HT-29 (cell line): ENCODE measurements at regions not wholly inside any gene's neighbourhood (a gene's known extent, or its start where the extent isn't known, plus 50 kb on each side); places are given as distances from the start of the nearest gene placed in this dataset.
"Not testable (repeated sequence)": the region's sequence is repeated elsewhere in the genome, so short reads cannot be mapped to it uniquely, and the experiment has no call there.

ENCODE experiments used
- DNase-seq: peaks from one replicate; pipeline ENCODE4 v3.0.0-alpha.2; 2015; ENCODE audit warnings: low spot score

GRCh38 chr4:186845137-186845842 lies 121.6 kb upstream of the FAT1 start:
- DNase-seq, result peak; percentile 77

DNA sequence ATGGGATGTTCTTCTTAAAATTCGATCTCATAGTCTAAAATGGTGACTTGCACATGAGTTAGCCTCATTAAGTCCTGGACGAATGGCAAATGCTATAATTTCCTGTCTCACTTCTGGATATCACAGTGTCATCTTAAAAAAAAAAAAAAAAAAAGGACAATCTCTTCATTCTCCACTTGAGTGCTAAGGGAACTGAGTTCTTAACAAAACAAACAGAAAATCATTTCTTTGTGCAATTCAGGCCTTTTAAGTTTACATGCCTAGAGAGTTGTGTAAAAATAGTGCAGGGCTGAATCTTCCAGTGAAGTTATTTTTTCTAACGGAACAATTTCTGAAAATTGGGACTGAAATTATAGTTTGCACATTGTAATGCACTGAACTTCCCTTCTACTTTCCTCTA lies 122.8 kb upstream of the FAT1 start:
- no peak for DNase-seq

DNA sequence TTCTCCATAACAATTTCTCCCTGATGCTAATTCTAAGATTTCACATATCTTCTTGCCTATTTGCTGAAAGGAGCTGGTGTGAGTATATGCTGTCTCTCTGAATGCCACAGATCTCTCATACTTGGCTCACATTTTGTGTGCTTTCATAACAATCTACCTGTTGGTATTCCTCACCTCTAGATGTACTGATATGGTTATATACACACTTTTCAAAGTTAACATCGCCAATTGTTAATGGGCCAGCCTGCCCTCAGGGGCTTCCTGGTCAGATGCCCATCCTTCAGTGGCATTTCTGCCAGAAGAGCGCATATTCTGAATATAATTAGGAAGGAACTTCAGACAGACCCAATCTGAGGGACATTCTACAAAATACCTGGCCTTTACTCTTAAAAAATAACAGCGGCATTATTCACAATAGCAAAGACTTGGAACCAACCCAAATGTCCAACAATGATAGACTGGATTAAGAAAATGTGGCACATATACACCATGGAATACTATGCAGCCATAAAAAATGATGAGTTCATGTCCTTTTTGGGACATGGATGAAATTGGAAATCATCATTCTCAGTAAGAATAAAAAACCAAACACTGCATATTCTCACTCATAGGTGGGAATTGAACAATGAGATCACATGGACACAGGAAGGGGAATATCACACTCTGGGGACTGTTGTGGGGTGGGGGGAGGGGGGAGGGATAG lies 123.9 kb upstream of the FAT1 start:
- not testable (repeated sequence) for DNase-seq

DNA sequence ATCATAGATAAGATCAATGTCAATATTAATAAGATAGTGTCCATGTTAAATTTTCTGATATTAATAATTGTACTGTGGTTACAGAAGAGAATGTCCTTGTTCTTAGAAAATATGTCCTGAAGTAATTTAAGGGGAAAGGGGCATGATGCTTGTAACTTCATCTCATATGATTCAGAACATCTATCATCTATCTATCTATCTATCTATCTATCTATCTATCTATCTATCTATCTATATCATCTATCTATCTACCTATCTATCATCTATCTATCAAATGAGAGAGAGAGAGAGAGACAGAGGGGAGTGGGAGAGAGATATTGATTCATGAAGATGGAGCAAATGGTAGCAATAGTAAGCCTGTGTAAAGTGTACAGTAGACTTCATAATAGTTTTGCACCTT lies 124.8 kb upstream of the FAT1 start:
- no peak for DNase-seq

DNA sequence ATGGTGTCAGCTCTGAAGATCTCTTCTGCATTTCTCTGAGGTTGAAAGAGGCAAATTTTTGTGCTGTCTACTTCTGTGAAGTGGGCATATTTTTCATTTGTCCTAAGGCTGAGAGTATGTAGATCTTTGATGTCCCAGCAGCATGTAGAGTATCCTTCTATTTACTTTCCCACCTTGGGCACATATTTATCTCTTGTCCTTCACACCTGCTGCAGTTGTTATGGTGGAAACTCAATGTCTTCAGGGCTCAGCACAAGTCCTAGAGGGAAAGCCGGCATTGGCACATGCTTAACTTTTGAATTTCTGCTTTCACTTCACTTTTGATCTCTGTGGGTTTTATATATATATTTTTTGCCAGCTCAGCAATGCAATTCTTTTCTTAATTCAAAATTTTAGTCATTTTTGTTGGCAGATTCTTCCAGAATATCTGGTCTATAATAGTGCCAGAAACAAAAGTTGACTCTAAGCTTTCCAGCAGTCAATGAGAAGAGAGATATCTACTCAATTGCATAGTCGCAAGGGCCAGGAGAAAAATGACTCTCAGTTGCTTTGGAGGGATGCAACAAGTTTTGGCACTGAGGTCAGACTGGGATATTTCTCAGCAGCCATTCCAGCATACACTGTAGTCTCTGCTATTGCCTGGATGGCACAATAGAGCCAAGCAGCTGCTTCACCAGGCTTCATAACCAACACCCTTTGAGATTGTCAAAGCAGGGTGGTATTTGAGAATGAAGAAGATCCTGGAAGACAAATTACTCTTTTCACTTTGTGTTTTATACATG lies 127.8 kb upstream of the FAT1 start:
- no peak for DNase-seq

DNA sequence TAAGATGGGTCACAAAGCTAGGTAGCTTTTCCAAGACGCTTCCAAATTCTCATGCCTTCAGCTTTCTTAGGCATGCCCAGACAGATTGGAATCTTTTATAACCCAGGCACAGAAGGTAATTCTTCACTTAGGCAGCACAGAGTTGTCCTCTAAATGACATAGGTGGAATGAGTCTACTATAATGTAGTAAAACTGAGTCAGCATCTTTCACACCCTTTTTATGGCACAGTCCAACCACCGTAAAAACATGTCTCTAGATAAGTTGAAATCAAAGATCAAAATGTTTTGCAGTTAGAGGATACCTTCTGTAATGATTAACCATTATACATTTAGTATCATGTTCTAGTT lies 128.4 kb upstream of the FAT1 start:
- DNase-seq, result no peak

DNA sequence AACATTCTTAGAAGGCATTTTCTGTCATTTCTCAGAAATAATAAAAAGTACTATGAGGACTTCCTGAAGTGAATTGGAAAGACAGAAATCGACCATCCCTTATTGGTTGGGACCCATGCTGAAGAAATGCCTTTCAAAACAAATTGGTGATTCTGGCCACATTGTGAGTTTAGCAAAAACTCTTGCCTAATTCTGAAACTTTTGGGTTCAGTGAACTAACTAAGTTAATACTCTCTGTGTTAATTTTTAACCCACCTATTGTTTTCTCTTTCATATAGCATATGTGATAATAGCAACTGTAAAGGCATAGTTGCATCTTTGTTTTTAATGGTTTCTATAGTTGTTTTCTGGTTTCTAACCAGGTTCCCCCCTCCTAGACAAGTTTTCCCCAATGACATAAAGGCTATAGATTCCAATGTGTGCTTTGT lies 129.3 kb upstream of the FAT1 start:
- DNase-seq, result no peak

- no peak for DNase-seq
Measured at GRCh38 chr4:186854256-186854655, 130.6 kb upstream of the FAT1 start.

- DNase-seq, result no peak
Measured at GRCh38 chr4:186855111-186855510, 131.5 kb upstream of the FAT1 start.

DNA sequence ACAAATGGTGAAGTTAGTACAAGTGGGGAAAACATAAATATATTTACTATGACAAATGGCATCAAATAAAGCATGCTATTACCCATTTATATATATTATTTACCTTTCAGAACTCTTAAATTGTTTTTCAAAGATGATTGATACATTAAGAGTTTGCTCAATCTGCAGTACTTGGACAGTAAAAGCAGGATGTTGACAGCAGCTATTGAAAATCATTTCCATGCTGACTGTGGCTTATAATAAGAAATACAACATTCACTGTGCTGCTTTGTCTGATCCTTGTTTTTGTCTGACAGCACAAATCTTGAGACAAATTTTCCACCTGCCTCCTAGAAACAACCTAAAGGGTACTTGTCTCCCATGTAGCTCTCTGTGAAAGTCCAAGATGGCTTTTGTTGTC lies 134.1 kb upstream of the FAT1 start:
- DNase-seq, result no peak

GRCh38 chr4:186858355-186858754 lies 134.7 kb upstream of the FAT1 start:
- DNase-seq, result no peak

DNA sequence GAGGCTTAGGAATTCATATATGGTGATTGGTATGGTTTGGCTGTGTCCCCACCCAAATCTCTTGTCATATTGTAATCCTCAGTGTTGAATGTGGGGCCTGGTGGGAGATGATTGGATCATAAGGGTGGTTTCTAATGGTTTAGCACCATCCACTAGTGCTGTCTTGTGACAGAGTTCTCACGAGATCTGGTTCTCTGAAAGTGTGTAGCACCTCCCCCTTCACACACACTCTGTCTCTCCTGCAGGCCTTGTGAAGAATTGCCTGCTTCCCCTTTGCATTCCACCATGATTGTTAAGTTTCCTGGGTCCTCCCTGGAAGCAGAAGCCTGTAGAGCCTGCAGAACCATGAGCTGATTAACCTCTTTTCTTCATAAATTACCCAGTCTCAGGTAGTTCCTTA lies 135.8 kb upstream of the FAT1 start:
- DNase-seq, result no peak

GRCh38 chr4:186861317-186861716 lies 137.7 kb upstream of the FAT1 start:
- no peak for DNase-seq

DNA sequence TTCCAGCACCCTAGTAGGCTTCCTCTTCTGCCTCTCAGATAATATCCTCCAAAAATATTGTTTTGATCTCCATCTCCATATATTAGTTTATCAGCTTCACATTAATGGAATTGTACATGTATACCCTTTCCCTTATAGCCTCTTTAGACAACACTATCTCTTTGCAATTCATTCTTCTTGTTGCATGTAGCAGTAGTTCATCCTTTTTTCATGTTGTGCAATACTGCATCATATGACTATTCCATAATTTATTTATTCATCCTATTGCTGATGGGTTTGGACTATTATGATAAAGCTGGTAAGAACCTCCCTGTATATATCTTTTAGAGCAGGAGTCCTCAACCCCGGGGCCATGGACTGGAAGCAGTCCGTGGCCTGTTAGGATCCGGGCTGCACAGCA lies 148.2 kb upstream of the FAT1 start:
- DNase-seq, result no peak

DNA sequence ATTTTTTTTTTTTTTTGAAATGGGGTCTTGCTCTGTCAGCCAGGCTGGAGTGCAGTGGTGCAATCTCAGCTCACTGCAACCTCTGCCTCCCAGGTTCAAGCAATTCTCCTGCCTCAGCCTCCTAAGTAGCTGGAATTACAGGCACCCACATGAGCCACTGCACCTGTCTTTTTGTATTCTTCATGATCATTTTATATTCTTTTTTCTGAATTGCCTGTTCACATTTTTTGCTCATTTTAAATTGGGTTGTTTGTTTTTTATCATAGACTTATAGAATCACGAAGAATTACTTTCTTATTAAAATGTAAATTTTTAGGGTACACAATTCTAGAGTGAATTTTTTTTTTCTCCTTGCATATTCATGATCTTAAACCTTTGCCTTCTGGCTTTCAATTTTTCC lies 149.4 kb upstream of the FAT1 start:
- DNase-seq, result not testable (repeated sequence)

DNA sequence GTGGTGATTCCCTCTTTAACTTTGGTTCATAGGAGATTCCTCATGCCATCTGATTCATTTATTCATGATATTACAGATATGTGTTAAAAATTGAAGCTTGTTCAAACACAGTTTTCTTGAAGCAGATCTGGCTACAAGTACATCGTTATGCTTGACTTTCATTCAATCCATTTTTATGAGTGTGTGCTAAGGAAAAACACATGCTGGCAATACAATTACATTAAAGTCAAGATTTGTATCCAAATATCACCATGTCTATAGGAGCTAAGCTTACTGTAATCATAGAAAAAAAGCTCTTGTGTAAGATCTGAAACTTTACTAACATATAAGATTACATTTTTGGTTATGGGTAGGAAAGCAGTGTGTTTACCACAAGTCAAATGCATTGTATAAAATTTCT lies 151.8 kb upstream of the FAT1 start:
- DNase-seq, result no peak

- DNase-seq, result no peak
Measured at GRCh38 chr4:186876961-186877626, 153.4 kb upstream of the FAT1 start.

DNA sequence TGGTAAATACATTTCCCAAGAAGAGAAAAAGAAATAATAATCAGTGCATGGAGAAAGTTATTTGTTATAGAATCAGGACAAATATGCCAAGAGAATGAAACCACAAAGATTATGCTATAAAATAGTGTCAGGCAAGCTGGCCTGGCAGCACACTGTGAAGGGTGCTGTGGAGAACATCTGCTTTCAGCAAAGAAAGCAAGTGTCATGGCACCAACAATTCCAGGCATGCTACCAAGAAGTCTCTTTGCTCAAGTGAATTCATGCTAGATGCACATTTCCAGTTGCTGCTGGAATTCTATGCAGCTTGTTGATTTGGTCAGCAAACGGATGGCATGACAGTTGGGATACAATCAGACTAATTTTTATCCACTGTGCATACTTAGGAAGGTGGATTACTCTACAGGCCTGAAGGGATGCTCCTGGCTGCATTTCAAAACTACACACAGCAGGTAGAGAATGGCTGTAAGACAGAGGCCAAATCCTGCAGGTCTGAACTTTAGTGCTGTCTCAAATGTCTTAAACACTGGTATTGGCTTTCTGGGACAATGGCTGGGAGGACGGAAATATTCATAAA lies 154.6 kb upstream of the FAT1 start:
- DNase-seq, result no peak

GRCh38 chr4:186881521-186882220 lies 158.0 kb upstream of the FAT1 start:
- peak; percentile 57 for DNase-seq

DNA sequence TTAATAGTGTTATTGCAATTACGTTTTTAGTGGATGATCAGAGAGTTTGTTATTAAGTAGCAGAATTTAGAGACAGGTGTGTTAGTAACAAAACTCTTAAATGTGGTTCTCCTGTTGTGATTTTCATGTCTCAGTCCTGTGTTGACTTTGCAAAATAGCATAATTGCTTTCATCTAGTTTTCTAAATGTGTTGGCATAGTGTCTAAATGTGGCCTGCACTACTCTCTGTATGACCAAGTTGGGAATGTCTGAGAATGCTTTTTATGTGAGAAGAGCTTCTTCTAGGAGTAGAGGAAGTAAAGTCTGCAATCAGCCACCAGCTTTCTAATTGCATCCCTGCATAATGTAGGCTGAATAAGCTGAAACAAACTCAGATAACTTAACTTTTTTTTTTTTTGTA lies 158.6 kb upstream of the FAT1 start:
- no peak for DNase-seq

DNA sequence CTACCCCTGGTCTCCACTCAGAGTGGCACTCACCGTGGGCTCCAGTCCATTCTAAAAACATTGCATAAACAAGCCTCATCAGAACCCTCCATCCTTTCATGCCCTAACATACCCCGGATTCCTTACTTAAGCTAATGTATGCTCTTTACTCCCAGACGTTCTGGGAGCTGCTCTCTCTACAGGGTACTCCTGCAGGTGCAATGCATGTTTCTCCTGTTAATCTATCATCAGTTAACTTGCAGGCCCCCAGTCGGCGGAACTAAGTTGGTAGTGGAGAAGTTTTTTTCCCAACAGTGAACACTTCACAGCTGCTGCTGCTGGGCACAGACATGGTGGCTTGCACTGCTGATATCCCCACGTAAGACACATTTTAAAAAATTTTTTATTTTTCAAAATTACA lies 161.6 kb upstream of the FAT1 start:
- no peak for DNase-seq
